A673 (cell line): ENCODE measurements at regions not wholly inside any gene's neighbourhood (a gene's known extent, or its start where the extent isn't known, plus 50 kb on each side); places are given as distances from the start of the nearest gene placed in this dataset.

Source experiments
- BruUV-seq: library from RNA; stranded (reverse); fragments of 400-500 nt; replicated peaks from 2 replicates; lab custom pipeline; 2021; lab: Mats Ljungman, UMichigan
- CTCF ChIA-PET: fragments of 300-600 bp; sonication (Branson Sonifier 250); formaldehyde crosslinking; loops from one replicate; lab custom pipeline; 2022; ENCODE audit warnings: antibody characterized with exemption; lab: Charles Lee
- POLR2A ChIA-PET: fragments of 300-600 bp; sonication (Branson Sonifier 250); formaldehyde crosslinking; loops from one replicate; lab custom pipeline; 2022; ENCODE audit warnings: antibody characterized with exemption; ENCODE audit not compliant: low non-redundant PET; lab: Charles Lee
- DNase-seq: peaks from one replicate; pipeline ENCODE4 v3.0.0-alpha.2; 2015; ENCODE audit warnings: low spot score
- H3K27ac ChIP-seq: fragments of 200-600 bp; sonication (generic); 2 replicates; pipeline ENCODE4 v1.5.1; 2016; ENCODE audit warnings: mixed run types, low read depth, mild to moderate bottlenecking, mixed read lengths, antibody characterized with exemption, low read length; ENCODE audit not compliant: poor library complexity, severe bottlenecking
- H3K27me3 ChIP-seq: fragments of 200-600 bp; sonication (generic); replicated peaks from 2 replicates; pipeline ENCODE4 v1.6.1; 2017; ENCODE audit warnings: mixed run types, low read depth, mild to moderate bottlenecking, mixed read lengths, antibody characterized with exemption, low read length; ENCODE audit not compliant: insufficient read depth, poor library complexity
- H3K36me3 ChIP-seq: fragments of 200-600 bp; sonication (generic); 2 replicates; pipeline ENCODE4 v1.6.1; 2016; ENCODE audit warnings: mixed run types, mild to moderate bottlenecking, mixed read lengths, antibody characterized with exemption, low read length; ENCODE audit not compliant: insufficient read depth, poor library complexity, severe bottlenecking
- H3K4me1 ChIP-seq: fragments of 200-600 bp; sonication (generic); 2 replicates; pipeline ENCODE4 v1.6.1; 2017; ENCODE audit warnings: mixed run types, mild to moderate bottlenecking, mixed read lengths, antibody characterized with exemption, low read length; ENCODE audit not compliant: insufficient read depth, poor library complexity, severe bottlenecking
- H3K4me3 ChIP-seq: fragments of 200-600 bp; sonication (generic); 2 replicates; pipeline ENCODE4 v1.5.1; 2016; ENCODE audit warnings: low read depth, mixed run types, mild to moderate bottlenecking, mixed read lengths, low read length; ENCODE audit not compliant: poor library complexity, severe bottlenecking
- H3K9me3 ChIP-seq: fragments of 200-600 bp; sonication (generic); 2 replicates; pipeline ENCODE4 v1.6.1; 2016; ENCODE audit warnings: mixed run types, low read depth, mild to moderate bottlenecking, mixed read lengths, antibody characterized with exemption, low read length; ENCODE audit not compliant: poor library complexity, severe bottlenecking
- CTCF ChIP-seq: fragments of 300-800, 200-600 bp; sonication (generic); conservative IDR thresholded peaks from 2 replicates; pipeline ENCODE4 v1.5.1; 2017; ENCODE audit warnings: low read depth, mild to moderate bottlenecking, antibody characterized with exemption, low read length, moderate library complexity, mixed read lengths
- EZH2 ChIP-seq: fragments of 200-600 bp; sonication (generic); IDR thresholded peaks from 2 replicates; pipeline ENCODE4 v1.6.1; 2017; ENCODE audit warnings: borderline replicate concordance, low read depth, mild to moderate bottlenecking, mixed read lengths, antibody characterized with exemption, low read length; ENCODE audit not compliant: poor library complexity, severe bottlenecking
- intact Hi-C: fragments of 100-400 bp; cut with micrococcal nuclease; formaldehyde crosslinking; loops from one replicate; pipeline ENCODE4 v1.10.0; 2022; ENCODE audit not compliant: unreplicated experiment

GRCh38 chr11:13094930-13095687, 86.0 kb downstream of the RASSF10 start:
- BruUV-seq, result no TSS peak
- TF ChIP-seq EZH2, result no peak
- TF ChIP-seq CTCF, result no peak
- DNase-seq, result no peak
- Histone ChIP-seq H3K4me1 (no peaks in the 10 kb centered on the region), H3K27me3 (peaks cover 8% of the 10 kb centered on the region), H3K4me3 (no peak overlapping the region), H3K9me3 (no peaks in the 10 kb centered on the region), H3K27ac (no peak overlapping the region), H3K36me3 (no peaks in the 10 kb centered on the region)
- ChIA-PET CTCF (no interaction called here), POLR2A (no interaction called here)
- intact Hi-C loops, result no loop called here

GRCh38 chr11:13098063-13098462, 88.9 kb downstream of the RASSF10 start:
- ChIA-PET CTCF (no interaction called here), POLR2A (no interaction called here)
- Histone ChIP-seq H3K9me3 (no peaks in the 10 kb centered on the region), H3K4me1 (no peaks in the 10 kb centered on the region), H3K4me3 (no peak overlapping the region), H3K27ac (no peak overlapping the region), H3K36me3 (no peaks in the 10 kb centered on the region), H3K27me3 (peaks cover 8% of the 10 kb centered on the region)
- intact Hi-C loops, result no loop called here
- no peak for TF ChIP-seq CTCF
- no peak for TF ChIP-seq EZH2
- no TSS peak for BruUV-seq
- DNase-seq, result no peak

- intact Hi-C loops, result no loop called here
- DNase-seq, result no peak
- no peak overlapping the region for H3K4me3 ChIP-seq
- ChIA-PET POLR2A (no interaction called here), CTCF (no interaction called here)
- H3K36me3 ChIP-seq, result no peaks in the 10 kb centered on the region
- TF ChIP-seq EZH2, result no peak
- no peak for TF ChIP-seq CTCF
- no peaks in the 10 kb centered on the region for H3K4me1 ChIP-seq
- no peaks in the 10 kb centered on the region for H3K9me3 ChIP-seq
- no peak overlapping the region for H3K27ac ChIP-seq
- peaks cover 8% of the 10 kb centered on the region for H3K27me3 ChIP-seq
- no TSS peak for BruUV-seq
Measured at GRCh38 chr11:13098616-13099289, 89.6 kb downstream of the RASSF10 start.
